GM19467 (cell line): ENCODE measurements at regions not wholly inside any gene's neighbourhood (a gene's known extent, or its start where the extent isn't known, plus 50 kb on each side); places are given as distances from the start of the nearest gene placed in this dataset.

ENCODE experiments used
- ATAC-seq: cut with Tn5 transposase; IDR thresholded peaks from one replicate; pipeline ENCODE4 v1.9.1; 2021; ENCODE audit warnings: mild to moderate bottlenecking, moderate library complexity; ENCODE audit not compliant: unreplicated experiment

DNA sequence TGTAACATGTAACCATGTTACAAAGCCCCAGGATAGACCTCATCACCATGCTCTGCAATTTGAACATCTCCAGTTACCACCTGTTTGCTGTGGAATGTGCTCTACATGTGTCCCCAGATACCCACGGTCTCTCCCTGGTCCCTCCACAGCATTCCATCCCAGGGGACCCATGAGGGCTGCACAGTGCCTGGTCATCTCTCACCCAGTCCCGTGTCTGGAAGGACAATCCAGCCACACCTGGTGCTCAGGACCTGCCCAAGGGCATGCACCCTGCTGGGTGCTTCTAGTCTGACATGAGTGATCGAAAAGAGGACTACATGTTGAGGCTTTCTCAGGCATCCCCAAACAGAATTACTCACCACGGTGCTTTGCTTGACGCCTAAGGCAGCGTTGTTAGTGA lies 119.6 kb upstream of the ATP10A start:
- ATAC-seq, result no peak

DNA sequence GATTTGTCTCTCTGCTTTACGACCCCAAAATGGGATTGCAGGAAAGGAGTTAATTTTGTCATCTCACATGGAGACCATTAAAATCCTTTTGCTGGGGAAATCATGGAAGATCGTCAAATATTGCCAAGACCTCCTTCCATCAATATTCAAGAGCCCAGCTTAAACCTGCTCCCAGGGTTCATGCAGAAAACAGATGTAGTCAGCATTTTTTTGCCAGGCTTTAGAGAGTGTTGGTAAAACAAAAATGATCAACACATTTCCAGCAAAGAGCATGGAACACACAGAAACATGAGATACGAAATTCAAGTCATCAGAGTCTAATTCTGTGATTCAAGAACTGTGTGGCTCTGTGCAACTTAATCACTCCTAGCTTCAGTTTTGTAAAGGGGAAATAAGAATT lies 118.0 kb upstream of the ATP10A start:
- no peak for ATAC-seq

DNA sequence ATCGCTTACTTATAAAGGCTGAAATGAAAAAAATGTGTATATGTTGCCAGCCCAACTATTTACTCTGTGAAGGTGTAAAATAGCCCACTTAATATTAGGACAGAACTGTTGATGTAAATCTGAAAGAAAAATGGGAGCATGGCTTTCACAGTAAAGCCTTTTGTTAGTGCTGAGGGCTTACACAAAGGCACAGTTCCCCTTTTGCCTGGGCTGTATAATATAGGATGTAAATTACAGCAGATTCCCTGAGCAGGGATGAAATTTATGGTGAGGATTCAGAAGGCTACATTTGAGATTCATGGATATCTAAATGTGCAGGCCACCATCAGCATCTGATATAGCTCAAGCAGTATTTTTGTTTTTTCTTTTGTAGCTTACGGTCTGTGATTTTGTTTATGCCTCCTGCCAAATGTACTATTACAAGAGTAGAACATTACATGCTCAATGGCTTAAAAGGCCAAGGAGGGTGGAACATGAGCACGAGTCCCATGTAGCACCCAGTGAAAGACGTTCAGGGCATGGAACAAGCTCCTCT lies 109.1 kb upstream of the ATP10A start:
- no peak for ATAC-seq

DNA sequence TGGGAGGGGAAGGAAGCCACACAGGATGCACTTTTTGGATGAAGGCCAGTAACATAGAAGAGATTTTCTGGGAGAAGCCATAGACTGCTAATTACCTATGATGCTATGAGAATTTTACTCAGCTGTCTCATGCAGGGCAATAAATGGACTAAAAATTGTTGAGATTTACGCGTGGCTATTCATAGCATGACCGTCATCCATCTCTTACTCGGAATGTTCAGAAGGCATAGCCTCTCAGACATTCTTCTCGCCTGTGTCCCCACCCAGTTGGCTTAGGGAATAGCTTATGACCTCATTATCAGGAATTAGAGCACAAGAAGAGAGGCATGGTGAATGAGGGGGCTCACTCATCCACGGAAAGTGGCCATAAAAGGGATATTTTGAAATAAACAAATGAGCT lies 107.9 kb upstream of the ATP10A start:
- no peak for ATAC-seq

DNA sequence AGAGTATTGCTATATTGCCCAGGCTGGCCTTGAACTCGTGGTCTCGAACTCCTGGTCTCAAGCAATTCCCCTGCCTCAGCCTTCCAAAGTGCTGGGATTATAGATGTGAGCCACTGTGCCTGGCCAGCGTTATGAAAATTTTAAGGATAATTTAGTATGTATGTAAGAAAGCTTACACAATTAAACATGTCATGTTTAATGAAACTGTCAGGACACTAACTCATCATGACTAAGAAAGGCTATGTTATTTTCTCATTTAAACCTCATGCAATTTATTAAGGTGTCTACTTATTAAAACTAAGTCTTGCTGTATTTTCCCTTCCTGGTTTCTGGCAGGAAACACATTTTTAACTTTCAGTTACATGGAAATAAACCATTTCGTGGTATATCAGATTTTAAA lies 106.8 kb upstream of the ATP10A start:
- no peak for ATAC-seq

DNA sequence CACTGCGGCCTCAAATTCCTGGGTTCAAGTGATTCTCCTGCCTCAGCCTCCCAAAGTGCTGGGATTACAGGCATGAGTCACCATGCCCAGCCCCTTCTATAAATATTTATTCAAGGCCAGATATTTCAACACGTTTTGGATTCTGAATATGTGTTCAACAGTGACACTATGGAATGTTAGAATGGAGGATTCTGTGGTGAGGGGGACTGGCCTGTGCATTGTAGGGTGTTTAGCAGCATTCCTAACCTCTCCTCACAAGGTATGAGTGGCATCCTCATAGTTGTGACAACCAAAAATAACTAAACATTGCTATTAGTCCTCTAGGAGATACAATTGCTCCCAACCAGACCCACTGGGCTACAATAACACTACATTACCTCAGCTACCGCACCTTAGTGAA lies 104.0 kb upstream of the ATP10A start:
- ATAC-seq, result no peak

DNA sequence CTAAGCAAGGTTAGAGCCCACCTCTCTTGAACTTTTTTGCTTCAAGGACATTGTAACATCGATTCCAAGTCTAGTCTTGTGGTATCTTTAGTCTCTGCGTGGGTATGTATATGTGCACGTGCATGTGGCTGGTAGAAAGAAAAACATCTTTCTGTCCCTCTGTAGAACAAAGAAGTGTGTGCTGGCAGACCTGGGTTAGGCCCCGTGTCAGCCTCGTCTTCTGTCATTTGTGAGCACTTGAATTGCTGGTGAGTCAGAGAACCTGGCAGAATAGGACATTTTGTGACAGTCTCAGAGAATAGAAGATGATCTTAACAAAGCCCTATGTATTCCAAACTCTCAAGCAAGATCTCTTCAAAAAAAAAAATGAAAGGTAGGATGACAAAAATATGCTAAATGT lies 102.2 kb upstream of the ATP10A start:
- no peak for ATAC-seq

DNA sequence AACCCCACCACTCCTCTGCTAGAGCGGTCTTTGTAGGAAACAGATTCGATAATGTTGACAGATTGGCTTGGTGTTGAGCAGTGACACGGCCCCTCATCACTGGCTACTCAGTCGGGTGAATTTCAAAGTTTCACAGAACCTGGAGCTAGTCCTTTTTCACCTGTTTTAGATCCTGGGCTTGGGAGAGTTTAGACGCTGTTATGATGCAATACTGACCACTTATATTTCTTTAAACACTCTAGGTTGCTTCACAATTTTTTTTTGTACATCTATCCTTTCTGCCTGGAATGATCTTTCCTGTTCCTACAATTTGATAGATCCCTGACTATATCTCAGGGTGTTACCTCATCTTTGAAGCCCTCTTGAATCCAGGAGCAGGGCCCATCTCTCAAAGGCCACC lies 97.1 kb upstream of the ATP10A start:
- no peak for ATAC-seq

DNA sequence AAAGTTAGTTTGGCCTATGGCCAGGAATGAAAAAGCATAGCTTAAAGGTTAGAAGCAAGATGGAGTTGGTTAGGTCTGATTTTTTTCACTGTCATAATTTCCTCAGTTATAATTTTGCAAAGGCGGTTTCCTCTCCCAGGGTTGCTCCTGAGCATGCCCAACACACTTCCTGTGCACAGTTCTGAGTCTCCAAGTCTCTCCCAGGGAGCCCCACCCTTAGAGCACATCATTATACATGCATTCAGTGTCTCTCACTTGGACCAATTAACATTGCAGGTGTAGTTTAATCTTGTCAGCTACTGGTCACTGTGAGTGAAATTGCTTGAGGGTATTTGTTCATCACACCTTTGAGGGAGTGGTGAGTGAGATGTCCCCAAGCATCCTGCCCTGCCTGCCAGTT lies 96.0 kb upstream of the ATP10A start:
- ATAC-seq, result no peak

DNA sequence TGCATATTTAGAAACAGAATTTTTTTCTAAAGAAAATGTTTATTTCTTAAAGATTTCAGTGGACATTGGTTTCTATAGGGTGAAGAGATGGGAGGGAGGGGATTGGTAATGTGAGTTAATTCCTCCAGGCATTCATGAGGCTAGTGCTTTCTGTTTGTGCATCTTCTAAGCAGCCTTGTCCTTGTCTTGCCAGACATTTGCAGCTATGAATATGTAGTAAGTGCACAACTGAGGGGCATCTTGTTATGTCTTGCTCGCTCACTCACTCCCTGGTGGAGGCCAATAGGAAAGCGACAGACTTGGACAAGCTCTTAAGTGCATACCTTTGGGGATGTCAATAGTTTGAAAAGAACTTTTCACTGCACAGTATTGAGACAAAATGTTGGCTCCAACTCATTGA lies 92.5 kb upstream of the ATP10A start:
- no peak for ATAC-seq

DNA sequence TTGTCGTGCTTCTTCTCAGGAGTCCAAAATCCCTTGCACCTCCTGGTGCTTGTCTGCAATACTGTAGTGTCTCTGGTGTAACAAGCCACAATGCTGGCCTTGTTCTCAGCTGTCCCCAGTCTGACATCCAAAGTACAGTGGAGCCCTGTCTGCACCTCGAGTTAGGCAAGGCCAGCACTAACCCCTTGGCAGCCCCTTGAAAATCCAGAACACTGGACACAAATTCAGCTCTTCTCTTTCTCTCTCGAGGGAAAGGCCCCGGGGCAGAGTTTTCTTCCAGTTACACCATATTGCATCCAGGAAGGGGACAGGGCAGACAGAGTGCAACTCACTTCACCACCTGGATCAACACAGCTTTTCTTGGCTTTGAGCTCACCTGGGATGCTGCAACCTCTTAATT lies 91.3 kb upstream of the ATP10A start:
- ATAC-seq, result no peak

DNA sequence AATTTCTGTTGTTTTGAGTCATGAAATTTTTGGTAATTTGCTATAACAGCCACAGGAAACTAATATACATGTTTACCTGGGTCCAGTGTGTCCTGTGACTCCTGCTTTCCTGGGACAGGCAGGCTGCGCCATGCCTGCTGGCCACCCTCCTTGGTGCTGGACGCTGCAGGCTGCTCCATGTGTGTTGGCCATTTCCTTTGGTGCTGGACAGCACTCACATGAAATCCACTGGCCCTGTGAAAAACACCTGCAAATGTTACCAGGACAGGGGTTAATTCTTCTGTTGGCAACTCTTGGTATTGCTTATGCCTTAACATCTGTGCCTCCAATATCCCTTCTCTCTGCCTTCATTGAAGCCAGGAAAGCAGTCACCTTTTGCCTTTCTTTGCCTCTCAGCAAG lies 86.9 kb upstream of the ATP10A start:
- ATAC-seq, result no peak

DNA sequence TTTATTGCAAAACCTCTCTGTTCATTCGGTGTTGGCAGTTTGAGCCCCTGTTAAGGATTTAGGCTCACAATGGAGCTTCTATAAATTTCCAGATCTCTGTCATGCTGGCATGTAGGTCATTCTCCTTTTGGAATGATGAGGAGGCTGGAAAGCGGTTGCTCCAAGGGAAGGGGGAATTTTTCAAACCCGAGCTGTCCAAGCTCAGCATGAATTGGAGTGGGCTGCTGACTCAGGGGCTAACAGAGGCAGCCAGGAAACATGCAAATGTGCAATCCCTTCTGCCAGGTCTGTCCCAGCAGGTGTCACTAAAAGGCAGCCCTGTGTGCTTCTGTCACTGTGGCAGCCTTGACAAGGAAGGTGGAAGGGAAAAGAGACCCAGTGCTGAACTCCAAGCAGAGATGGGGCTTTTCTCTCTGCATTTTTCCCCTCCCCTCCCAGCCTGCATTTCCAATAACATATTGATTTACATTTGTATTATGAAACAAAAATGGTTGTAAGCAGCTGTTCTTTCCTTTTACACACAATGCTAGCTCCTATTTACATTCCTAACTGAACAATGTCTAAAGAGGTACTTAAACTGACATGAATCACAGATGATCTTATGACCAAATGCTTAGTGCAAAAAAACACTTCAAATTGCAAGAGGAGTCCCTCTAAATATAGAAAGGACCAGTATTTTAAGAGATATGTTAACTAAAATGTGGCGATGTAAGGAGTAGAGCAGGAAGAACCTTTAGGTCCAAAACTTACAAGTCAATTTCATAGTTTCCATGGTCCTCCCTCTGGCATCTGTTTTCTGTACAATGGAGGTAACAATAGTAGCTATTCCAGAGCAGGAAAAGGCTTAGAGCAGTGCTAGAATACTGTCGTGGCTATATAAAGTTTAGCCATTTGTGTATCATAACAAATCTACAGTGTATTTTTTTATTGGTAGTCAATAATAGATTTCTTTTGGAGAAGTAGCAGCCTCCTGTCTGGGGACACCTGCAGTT lies 84.5 kb upstream of the ATP10A start:
- ATAC-seq, result no peak

DNA sequence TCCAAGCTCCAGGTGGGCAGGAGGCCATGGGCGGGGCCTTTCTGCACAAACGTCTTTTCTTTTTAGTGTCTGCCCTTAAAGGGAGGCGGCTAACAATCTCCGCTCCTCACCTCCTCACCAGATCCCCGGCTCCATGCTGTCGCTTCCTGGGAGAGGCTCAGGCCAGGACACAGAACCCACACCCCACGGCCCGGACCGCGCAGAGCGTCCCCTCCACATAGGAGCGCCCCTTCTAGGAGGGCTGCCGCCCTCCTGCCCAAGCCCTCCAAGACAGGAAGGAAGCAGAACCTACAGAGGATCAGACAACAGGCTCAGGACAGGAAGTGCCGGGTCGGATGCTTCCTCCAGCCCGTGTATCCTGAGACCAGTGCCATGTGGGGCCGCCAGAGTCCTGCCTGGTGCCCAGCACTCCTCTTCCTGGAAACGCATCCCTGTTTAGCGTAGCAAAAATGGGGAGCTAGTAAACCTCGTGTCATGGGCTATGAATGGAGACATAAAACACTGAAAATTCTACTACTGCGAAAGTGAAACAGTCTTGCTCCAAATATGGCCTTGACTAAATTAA lies 83.2 kb upstream of the ATP10A start:
- no peak for ATAC-seq

DNA sequence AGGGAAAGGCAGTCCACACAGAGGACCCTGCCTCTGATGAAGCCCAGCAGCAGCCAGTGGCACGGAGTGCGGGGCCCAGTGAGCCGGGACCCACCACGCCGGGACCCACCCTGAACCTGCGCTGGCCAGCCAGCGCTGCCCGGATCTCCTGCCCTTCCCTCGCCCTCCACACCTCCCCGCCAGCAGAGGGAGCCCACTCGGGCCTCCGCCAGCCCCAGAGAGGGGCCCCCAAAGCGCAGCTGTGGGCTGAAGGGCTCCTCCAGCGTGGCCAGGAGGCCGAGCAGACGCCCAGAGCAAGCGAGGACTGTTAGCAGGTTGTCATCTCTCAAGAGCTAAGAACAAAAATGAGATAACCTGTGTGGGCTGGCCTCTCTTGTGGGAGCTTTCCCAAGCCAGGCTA lies 81.3 kb upstream of the ATP10A start:
- no peak for ATAC-seq

DNA sequence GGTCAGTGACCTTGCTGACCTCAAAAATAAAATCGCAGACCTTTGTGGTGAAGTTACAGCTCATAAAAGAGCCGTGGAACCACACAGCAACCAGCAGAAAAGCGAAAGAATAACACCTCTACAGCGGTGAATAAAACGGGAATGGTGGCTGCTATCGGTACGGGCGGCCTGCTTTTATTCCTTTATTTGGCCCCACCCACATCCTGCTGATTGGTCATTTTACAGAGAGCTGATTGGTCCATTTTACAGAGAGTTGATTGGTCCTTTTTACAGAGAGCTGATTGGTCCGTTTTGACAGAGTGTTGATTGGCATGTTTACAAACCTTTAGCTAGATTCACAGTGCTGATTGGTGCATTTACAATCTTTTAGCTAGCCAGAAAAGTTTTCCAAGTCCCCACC lies 80.7 kb upstream of the ATP10A start:
- ATAC-seq, result no peak

DNA sequence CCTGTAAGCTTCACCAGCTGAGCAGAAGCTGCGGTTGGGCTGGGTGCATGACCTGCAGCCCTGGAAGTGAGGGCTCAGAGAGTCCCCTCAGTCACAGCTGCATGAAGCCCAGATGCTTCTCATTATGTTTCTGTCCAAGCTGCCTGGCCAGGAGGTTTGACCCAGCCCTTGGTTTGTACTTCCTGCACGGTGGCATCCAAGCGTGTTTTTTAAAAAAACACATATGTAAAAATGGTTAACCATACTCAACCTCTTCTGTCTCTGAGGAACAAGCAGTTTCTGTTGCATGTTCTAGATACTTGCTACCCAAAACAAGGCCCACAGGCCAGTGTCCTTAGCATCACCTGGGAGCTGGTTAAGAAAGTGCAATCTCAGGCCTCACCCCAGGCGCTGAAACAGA lies 76.0 kb upstream of the ATP10A start:
- peak; percentile 90 for ATAC-seq

DNA sequence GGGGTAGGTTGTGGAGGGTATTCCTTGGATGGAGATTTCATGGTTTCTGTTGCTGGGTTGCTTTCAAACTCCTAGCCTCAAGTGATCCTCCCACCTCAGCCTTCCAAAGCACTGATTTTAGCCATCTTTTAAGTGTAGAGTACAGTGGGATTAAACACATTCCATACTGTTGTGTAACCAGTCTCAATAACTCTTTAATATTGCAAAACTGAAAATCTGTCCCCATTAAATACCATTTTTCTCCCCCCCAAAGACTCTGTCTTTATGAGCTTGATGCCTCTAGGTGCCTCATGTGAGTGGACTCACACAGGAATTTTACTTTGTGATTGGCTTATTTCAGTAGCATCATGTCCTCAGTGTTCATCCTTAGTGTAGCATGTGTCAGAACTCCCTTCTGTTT lies 74.7 kb upstream of the ATP10A start:
- no peak for ATAC-seq

DNA sequence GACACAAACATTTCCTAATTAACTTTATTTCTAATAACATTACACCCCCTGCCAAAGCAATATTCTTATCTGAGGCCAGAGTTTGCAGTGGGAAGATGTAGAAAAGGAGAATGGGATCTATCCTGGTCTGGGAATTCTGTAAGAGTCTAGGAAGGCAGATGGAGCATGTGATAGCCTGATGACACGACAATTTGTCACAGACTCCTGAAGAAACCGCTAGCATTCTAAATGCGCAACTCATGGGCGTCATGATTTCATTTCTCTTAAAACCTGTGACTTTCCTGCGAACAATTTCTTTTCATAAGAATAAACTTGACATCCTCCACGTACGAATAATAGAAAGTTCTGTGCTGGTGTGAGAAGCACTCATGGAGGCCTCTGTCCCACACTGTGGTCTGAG lies 72.9 kb upstream of the ATP10A start:
- no peak for ATAC-seq

DNA sequence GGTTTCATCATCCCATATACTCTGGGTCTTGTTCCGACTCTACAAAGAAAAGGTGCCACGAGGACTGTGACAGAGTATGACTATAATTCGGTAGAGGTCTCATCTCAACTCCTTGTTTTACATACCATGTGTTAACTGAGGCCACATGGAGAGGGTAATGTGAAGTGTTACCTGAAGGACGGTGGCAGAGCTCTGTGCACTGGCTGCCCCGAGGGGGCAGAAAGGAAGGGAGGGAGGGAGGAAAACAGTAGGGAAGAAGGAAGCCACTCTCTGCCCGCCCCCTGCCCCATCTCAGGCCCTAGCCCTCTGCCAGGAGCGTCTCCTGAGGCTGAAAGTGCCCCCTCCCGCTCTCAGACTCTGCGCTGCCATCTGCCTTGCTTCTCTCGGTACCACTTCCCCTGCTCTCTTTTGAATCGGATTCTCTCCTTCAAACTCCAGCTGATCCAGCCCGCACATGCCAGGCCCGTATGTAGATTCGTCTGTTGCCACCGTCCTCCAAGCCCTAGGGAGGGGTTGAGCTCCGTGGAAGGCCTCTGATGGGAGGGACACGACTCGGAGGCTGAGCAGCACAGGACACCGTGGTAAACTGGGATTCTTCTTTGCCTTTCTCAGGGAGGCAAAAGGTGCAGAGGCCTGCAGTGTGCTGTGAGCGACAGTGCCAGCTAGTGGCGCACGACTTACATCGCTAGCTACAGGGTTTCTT lies 70.5 kb upstream of the ATP10A start:
- no peak for ATAC-seq

DNA sequence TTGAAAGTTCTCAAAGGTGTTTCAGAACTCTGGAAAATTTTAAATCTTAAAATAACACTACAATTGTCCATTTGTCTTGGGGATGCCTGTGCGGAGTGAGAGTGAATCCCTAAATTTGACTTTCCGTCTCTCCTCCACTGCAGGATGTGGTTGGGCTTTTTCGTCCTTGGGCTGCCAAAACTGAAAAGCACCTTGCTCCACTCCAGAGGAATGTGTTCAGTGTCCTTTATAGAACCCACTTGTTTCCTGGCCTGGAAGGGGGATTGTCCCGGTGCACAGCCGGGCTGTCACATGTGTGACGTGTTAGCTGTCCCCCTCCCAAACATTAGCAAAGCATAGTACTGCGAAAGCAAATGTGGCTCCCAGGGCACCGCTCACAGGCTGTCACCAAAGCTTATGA lies 69.6 kb upstream of the ATP10A start:
- ATAC-seq, result no peak

DNA sequence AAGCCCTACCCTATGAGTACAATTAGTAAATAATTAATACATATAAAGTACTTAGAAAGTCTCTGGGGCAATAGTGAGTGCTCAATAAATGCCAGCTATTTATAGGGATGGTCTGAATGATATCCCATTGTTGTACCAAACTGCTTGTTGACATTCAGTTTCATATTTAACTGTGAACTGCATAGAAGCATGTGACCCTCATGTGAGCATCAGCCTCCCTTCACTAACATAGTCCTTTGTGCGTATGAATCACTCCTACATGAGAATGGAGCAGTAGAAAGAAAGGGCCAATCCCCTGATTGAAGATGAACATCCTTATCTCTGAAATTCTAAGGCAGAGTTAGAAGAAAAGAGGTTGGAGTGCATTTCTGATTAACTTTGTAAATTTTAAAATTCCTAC lies 68.7 kb upstream of the ATP10A start:
- ATAC-seq, result no peak
